ENCODE measurements at regions not wholly inside any gene's neighbourhood (a gene's known extent, or its start where the extent isn't known, plus 50 kb on each side); places are given as distances from the start of the nearest gene placed in this dataset.

DNA sequence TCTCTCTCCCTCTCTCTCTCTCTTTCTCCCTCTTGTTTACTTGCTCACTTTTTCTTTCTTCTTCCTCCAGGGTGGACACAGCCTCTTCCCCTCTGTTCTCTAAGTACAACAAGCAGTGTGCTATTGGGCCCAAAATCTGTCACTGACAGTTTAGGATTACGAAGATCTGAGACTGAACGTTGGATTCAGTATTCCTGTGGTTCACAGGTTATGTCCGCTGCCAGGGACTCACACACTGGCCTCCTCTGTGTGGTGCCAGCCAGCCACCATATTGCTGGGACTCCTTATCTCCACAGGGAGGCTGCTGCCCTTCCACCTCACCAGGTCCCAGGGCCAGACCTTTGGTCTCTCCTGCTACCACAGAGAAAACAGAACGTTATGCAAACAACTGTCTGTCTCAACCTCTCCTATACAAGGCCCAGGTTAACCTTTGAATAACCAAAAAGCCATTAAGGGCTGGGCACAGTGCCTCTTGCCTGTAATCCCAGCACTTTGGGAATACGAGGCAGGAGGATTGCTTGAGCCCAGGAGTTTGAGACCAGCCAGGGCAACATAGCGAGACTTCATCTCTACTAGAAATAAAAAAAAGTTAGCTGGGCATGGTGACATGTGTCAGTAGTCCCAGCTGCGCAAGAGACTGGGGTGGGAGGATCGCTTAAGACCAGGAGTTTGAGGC lies 171.9 kb upstream of the RAB4A start:
- no peak for TF ChIP-seq POLR2AphosphoS5 (IDR thresholded peaks at IDR 0.05; ENCODE audit: low read depth, low read length)
- no peak for TF ChIP-seq POLR2A (IDR thresholded peaks at IDR 0.05; ENCODE audit: low read depth, low read length)
- TF ChIP-seq SPI1 (IDR thresholded peaks at IDR 0.05; ENCODE audit: low read depth, low read length), result no peak
- TF ChIP-seq TAF1 (IDR thresholded peaks at IDR 0.05; ENCODE audit: low read depth, low read length), result no peak
- no peak for TF ChIP-seq PAX5 (IDR thresholded peaks at IDR 0.05; ENCODE audit: insufficient read depth, low read length, severe bottlenecking)
- no peak for TF ChIP-seq POU2F2 (IDR thresholded peaks at IDR 0.05; ENCODE audit: low read depth, low read length)

Data from GM12891 (cell line).